GM23248 (cell line): ENCODE measurements at regions not wholly inside any gene's neighbourhood (a gene's known extent, or its start where the extent isn't known, plus 50 kb on each side); places are given as distances from the start of the nearest gene placed in this dataset.
"Not testable (repeated sequence)": the region's sequence is repeated elsewhere in the genome, so short reads cannot be mapped to it uniquely, and the experiment has no call there.

Experiments used
- DNase-seq: peaks from one replicate; pipeline ENCODE4 v3.0.0-alpha.2; 2015
- H2AFZ ChIP-seq: fragments of 200-600 bp; sonication (generic); 2 replicates; pipeline ENCODE4 v1.6.1; 2016; ENCODE audit warnings: antibody characterized with exemption
- H3F3A ChIP-seq: fragments of 200-600 bp; sonication (generic); 2 replicates; pipeline ENCODE4 v1.6.1; 2016; ENCODE audit warnings: mild to moderate bottlenecking, antibody characterized with exemption, mixed run types; ENCODE audit not compliant: insufficient read depth
- H3K27ac ChIP-seq: fragments of 200-600 bp; sonication (generic); 2 replicates; pipeline ENCODE4 v1.5.1; 2016; ENCODE audit warnings: mild to moderate bottlenecking
- H3K27me3 ChIP-seq: fragments of 200-600 bp; sonication (generic); replicated peaks from 2 replicates; pipeline ENCODE4 v1.6.1; 2016; ENCODE audit warnings: mild to moderate bottlenecking; ENCODE audit not compliant: insufficient read depth
- H3K36me3 ChIP-seq: fragments of 200-600 bp; sonication (generic); 2 replicates; pipeline ENCODE4 v1.6.1; 2016; ENCODE audit warnings: low read depth, mild to moderate bottlenecking
- H3K4me1 ChIP-seq: fragments of 200-600 bp; sonication (generic); 2 replicates; pipeline ENCODE4 v1.6.1; 2016; ENCODE audit warnings: mild to moderate bottlenecking; ENCODE audit not compliant: insufficient read depth
- H3K4me2 ChIP-seq: fragments of 200-600 bp; sonication (generic); one replicate; pipeline ENCODE4 v1.6.1; 2016; ENCODE audit warnings: mild to moderate bottlenecking; ENCODE audit not compliant: unreplicated experiment
- H3K4me3 ChIP-seq: fragments of 200-600 bp; sonication (generic); 2 replicates; pipeline ENCODE4 v1.5.1; 2016; ENCODE audit warnings: mild to moderate bottlenecking
- H3K79me2 ChIP-seq: fragments of 200-600 bp; sonication (generic); 2 replicates; pipeline ENCODE4 v1.6.1; 2016; ENCODE audit warnings: mild to moderate bottlenecking; ENCODE audit not compliant: insufficient read depth
- H3K9ac ChIP-seq: fragments of 200-600 bp; sonication (generic); 2 replicates; pipeline ENCODE4 v1.6.1; 2016; ENCODE audit warnings: mild to moderate bottlenecking
- H3K9me2 ChIP-seq: fragments of 200-600 bp; sonication (generic); 2 replicates; pipeline ENCODE4 v1.6.1; 2016; ENCODE audit warnings: mixed run types, mild to moderate bottlenecking, moderate library complexity; ENCODE audit not compliant: insufficient read depth
- H3K9me3 ChIP-seq: fragments of 200-600 bp; sonication (generic); one replicate; pipeline ENCODE4 v1.6.1; 2017; ENCODE audit warnings: low read depth
- H4K20me1 ChIP-seq: fragments of 200-600 bp; sonication (generic); 2 replicates; pipeline ENCODE4 v1.6.0; 2016; ENCODE audit not compliant: insufficient read depth
- EZH2 ChIP-seq: fragments of 200-600 bp; sonication (generic); IDR thresholded peaks from 2 replicates; pipeline ENCODE4 v1.6.1; 2018; ENCODE audit warnings: antibody characterized with exemption, mild to moderate bottlenecking; ENCODE audit not compliant: insufficient read depth, poor library complexity, severe bottlenecking
- EZH2phosphoT487 ChIP-seq: fragments of 200-600 bp; sonication (generic); IDR thresholded peaks from 2 replicates; pipeline ENCODE4 v1.6.1; 2018; ENCODE audit warnings: antibody characterized with exemption, moderate library complexity, mild to moderate bottlenecking, low read depth; ENCODE audit not compliant: insufficient read depth
- WGBS, 2 experiments: methylation state at CpG; one replicate each; pipeline ENCODE4 v1.1.6; 2015 to 2017; ENCODE audit warnings: low lambda C conversion rate in 2 of 2, low coverage in 1 of 2; ENCODE audit errors: missing lambda C conversion rate in 2 of 2; 5-methylcytosine and 5-hydroxymethylcytosine counted together
- in situ Hi-C: fragments of 300-500 bp; cut with MboI; formaldehyde crosslinking; loops from 2 replicates; pipeline ENCODE4 v1.15.0; 2020

- Histone ChIP-seq H3K4me3 (no peak overlapping the region), H3F3A (no peaks in the 10 kb centered on the region), H3K9ac (no peak overlapping the region), H3K79me2 (no peaks in the 10 kb centered on the region), H3K36me3 (no peaks in the 10 kb centered on the region), H3K4me1 (peaks cover 20% of the 10 kb centered on the region; the same call in 1 of the 2 replicates), H4K20me1 (no peaks in the 10 kb centered on the region), H3K4me2 (no peak overlapping the region), H3K27me3 (no peaks in the 10 kb centered on the region), H3K27ac (no peak overlapping the region), H2AFZ (no peak overlapping the region), H3K9me3 (no peaks in the 10 kb centered on the region), H3K9me2 (no peaks in the 10 kb centered on the region)
- TF ChIP-seq EZH2 (no peak), EZH2phosphoT487 (no peak)
- in situ Hi-C loops: no loop called here
- no peak for DNase-seq
- 77 to 78% methylated on average over 1 of the region's 1 CpG for WGBS, 2 experiments
These were observed 770.7 kb downstream of the CDH11 start for GRCh38 chr16:64351121-64351520.

- H3K27me3 ChIP-seq: no peaks in the 10 kb centered on the region
- WGBS, 2 experiments: 92 to 97% methylated on average over 4 of the region's 4 CpGs
- H3F3A ChIP-seq: no peaks in the 10 kb centered on the region
- H3K4me1 ChIP-seq: no peaks in the 10 kb centered on the region
- no peak overlapping the region for H3K4me3 ChIP-seq
- no peaks in the 10 kb centered on the region for H3K79me2 ChIP-seq
- H3K9ac ChIP-seq: no peak overlapping the region
- H3K36me3 ChIP-seq: no peaks in the 10 kb centered on the region
- no peak for DNase-seq
- no peaks in the 10 kb centered on the region for H3K9me2 ChIP-seq
- no peaks in the 10 kb centered on the region for H3K9me3 ChIP-seq
- in situ Hi-C loops: no loop called here
- H4K20me1 ChIP-seq: no peaks in the 10 kb centered on the region
- H3K4me2 ChIP-seq: no peak overlapping the region
- TF ChIP-seq EZH2 (no peak), EZH2phosphoT487 (no peak)
- H3K27ac ChIP-seq: no peak overlapping the region
- H2AFZ ChIP-seq: no peak overlapping the region
These were observed 775.8 kb downstream of the CDH11 start for GRCh38 chr16:64346080-64346479.

GRCh38 chr16:64345142-64345541 lies 776.7 kb downstream of the CDH11 start:
- Histone ChIP-seq H3K36me3 (no peaks in the 10 kb centered on the region), H3K79me2 (no peaks in the 10 kb centered on the region), H3K9me2 (no peaks in the 10 kb centered on the region), H3K4me3 (no peak overlapping the region), H3K27ac (no peak overlapping the region), H3F3A (peaks cover 1% of the 10 kb centered on the region; the same call in 1 of the 2 replicates), H3K27me3 (no peaks in the 10 kb centered on the region), H4K20me1 (no peaks in the 10 kb centered on the region), H3K4me2 (no peak overlapping the region), H2AFZ (no peak overlapping the region), H3K9ac (no peak overlapping the region), H3K9me3 (no peaks in the 10 kb centered on the region), H3K4me1 (no peaks in the 10 kb centered on the region; the same call in 1 of the 2 replicates)
- DNase-seq: no peak
- WGBS, 2 experiments: 87 to 88% methylated on average over 6 of the region's 6 CpGs
- TF ChIP-seq EZH2phosphoT487 (no peak), EZH2 (no peak)
- in situ Hi-C loops: no loop called here

- H3F3A ChIP-seq, H4K20me1 ChIP-seq, H3K9ac ChIP-seq, H3K79me2 ChIP-seq, H3K9me3 ChIP-seq, H3K36me3 ChIP-seq, H3K27ac ChIP-seq, H3K27me3 ChIP-seq, DNase-seq, H3K4me3 ChIP-seq, H3K4me1 ChIP-seq, in situ Hi-C loops, H3K4me2 ChIP-seq, H3K9me2 ChIP-seq, H2AFZ ChIP-seq: not testable (repeated sequence)
- WGBS, 2 experiments: 95 to 97% methylated on average over 8 to 47 of the region's 47 CpGs
These were observed 777.9 kb downstream of the CDH11 start for GRCh38 chr16:64343820-64344443.
